ENCODE measurements at regions not wholly inside any gene's neighbourhood (a gene's known extent, or its start where the extent isn't known, plus 50 kb on each side); places are given as distances from the start of the nearest gene placed in this dataset.

DNA sequence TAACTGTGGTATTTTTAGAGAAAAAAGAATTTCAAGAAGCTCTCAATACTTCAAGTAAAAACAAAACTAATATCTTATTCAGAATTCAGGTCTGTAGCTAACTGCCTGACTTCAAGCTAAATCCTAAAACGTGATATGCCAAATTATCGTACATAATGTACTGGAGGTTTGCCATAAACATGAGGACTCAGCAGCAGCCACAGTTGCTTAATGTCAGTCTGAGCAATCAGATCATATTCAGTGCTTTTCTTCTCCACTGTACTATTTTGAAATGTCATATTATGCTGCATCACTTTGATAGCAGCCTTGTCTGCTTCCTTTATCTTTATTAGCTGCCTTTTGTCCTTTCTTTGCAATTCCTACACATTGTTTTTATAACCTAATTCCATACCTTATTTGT is 265.1 kb upstream of the EDNRB start:
- Histone ChIP-seq H3K4me3 (no peak overlapping the region), H3K36me3 (no peaks in the 10 kb centered on the region), H3K27me3 (no peaks in the 10 kb centered on the region), H3K4me1 (no peaks in the 10 kb centered on the region), H3K9me3 (peaks cover 0 to 8% (median 0%) of the 10 kb centered on the region in 3 donors), H3K27ac (no peak overlapping the region)
- 32 to 57% methylated on average over 2 of the region's 2 CpGs for WGBS, 2 donors (ENCODE audit: low coverage in 1 of 2)
- no peak for TF ChIP-seq EP300 (IDR thresholded peaks at IDR 0.05)
- TF ChIP-seq POLR2A (IDR thresholded peaks at IDR 0.05), result no peak
- no peak for TF ChIP-seq POLR2AphosphoS5 (IDR thresholded peaks at IDR 0.05)
- TF ChIP-seq, protein P1, sequence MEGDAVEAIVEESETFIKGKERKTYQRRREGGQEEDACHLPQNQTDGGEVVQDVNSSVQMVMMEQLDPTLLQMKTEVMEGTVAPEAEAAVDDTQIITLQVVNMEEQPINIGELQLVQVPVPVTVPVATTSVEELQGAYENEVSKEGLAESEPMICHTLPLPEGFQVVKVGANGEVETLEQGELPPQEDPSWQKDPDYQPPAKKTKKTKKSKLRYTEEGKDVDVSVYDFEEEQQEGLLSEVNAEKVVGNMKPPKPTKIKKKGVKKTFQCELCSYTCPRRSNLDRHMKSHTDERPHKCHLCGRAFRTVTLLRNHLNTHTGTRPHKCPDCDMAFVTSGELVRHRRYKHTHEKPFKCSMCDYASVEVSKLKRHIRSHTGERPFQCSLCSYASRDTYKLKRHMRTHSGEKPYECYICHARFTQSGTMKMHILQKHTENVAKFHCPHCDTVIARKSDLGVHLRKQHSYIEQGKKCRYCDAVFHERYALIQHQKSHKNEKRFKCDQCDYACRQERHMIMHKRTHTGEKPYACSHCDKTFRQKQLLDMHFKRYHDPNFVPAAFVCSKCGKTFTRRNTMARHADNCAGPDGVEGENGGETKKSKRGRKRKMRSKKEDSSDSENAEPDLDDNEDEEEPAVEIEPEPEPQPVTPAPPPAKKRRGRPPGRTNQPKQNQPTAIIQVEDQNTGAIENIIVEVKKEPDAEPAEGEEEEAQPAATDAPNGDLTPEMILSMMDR (IDR thresholded peaks at IDR 0.05), result no peak
- no peak for ATAC-seq

- Histone ChIP-seq H3K36me3 (no peaks in the 10 kb centered on the region), H3K9me3 (peaks cover 0 to 8% (median 0%) of the 10 kb centered on the region in 3 donors), H3K4me1 (no peaks in the 10 kb centered on the region), H3K4me3 (no peak overlapping the region), H3K27ac (no peak overlapping the region), H3K27me3 (no peaks in the 10 kb centered on the region)
- no peak for ATAC-seq
- WGBS, 2 donors (ENCODE audit: low coverage in 1 of 2), result 68 to 77% methylated on average over 2 of the region's 2 CpGs
- no peak for TF ChIP-seq POLR2AphosphoS5 (IDR thresholded peaks at IDR 0.05)
- TF ChIP-seq POLR2A (IDR thresholded peaks at IDR 0.05), result no peak
- TF ChIP-seq, protein P1 (IDR thresholded peaks at IDR 0.05), result no peak
- TF ChIP-seq EP300 (IDR thresholded peaks at IDR 0.05), result no peak
Observed at GRCh38 chr13:78182813-78183212, 264.2 kb upstream of the EDNRB start.

- H3K27me3 ChIP-seq, result no peaks in the 10 kb centered on the region
- no peak overlapping the region for H3K27ac ChIP-seq
- ATAC-seq, result no peak
- TF ChIP-seq EP300 (IDR thresholded peaks at IDR 0.05), result no peak
- no peak for TF ChIP-seq POLR2A (IDR thresholded peaks at IDR 0.05)
- TF ChIP-seq, protein P1 (IDR thresholded peaks at IDR 0.05), result no peak
- no peak for TF ChIP-seq POLR2AphosphoS5 (IDR thresholded peaks at IDR 0.05)
- no peaks in the 10 kb centered on the region for H3K4me1 ChIP-seq
- no peaks in the 10 kb centered on the region for H3K9me3 ChIP-seq
- no peak overlapping the region for H3K4me3 ChIP-seq
- no peaks in the 10 kb centered on the region for H3K36me3 ChIP-seq
- WGBS, 2 donors (ENCODE audit: low coverage in 1 of 2), result 70 to 71% methylated on average over 1 of the region's 1 CpG
Observed at GRCh38 chr13:78177306-78177705, 258.7 kb upstream of the EDNRB start.

DNA sequence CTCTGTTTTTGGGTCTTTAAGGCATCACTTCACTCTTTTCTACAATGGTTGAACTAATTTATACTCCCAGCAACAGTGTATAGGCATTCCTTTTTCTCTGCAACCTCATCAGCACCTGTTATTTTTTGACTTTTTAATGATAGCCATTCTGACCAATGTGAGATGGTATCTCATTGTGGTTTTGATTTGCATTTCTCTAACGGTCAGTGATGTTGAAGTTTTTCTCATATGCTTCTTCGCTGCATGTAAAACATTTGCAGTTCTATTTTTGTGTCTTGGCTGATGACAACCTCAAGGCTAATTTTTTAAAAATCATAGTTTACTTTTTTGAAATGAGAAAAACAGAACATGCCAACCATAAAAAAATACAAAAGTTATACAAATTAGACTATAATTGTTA is 258.2 kb upstream of the EDNRB start:
- TF ChIP-seq, protein P1 (IDR thresholded peaks at IDR 0.05), result no peak
- TF ChIP-seq POLR2AphosphoS5 (IDR thresholded peaks at IDR 0.05), result no peak
- TF ChIP-seq POLR2A (IDR thresholded peaks at IDR 0.05), result no peak
- no peak for TF ChIP-seq EP300 (IDR thresholded peaks at IDR 0.05)
- Histone ChIP-seq H3K4me1 (no peaks in the 10 kb centered on the region), H3K36me3 (no peaks in the 10 kb centered on the region), H3K27ac (no peak overlapping the region), H3K4me3 (no peak overlapping the region), H3K9me3 (no peaks in the 10 kb centered on the region), H3K27me3 (no peaks in the 10 kb centered on the region)
- no peak for ATAC-seq
- 67 to 75% methylated on average over 2 of the region's 2 CpGs for WGBS, 2 donors (ENCODE audit: low coverage in 1 of 2)

DNA sequence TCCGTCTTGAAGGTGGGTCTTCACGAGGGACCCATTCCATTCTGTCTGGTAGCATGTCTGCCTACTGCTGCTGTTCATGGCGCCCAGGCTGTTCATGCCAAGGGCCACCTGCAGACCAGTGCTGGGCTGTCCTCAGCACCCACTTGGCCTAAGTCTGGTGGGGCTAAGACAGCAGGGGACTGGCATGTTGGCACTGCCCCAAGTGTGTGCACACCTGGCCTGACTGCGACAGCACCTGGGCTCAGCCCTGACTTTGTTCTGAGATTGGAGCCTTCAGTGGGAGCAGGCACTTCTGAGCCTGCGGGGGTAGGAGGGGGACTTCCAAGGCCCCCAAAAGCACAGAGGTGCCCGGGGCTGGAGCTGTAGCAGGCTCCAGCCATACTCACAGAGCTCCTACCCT is 250.8 kb upstream of the EDNRB start:
- Histone ChIP-seq H3K9me3 (peaks cover 0 to 9% (median 0%) of the 10 kb centered on the region in 3 donors), H3K4me1 (no peaks in the 10 kb centered on the region), H3K4me3 (no peak overlapping the region), H3K27ac (no peak overlapping the region), H3K27me3 (no peaks in the 10 kb centered on the region), H3K36me3 (no peaks in the 10 kb centered on the region)
- no CpG with 5 or more reads among the region's 6 CpGs for WGBS, 2 donors (ENCODE audit: low coverage in 1 of 2)
- ATAC-seq, result no peak
- TF ChIP-seq EP300 (IDR thresholded peaks at IDR 0.05), result no peak
- TF ChIP-seq, protein P1 (IDR thresholded peaks at IDR 0.05), result no peak

Data from gastroesophageal sphincter (tissue), 4 donors.